B cell (primary cell): ENCODE measurements at regions not wholly inside any gene's neighbourhood (a gene's known extent, or its start where the extent isn't known, plus 50 kb on each side); places are given as distances from the start of the nearest gene placed in this dataset.
"Not testable (repeated sequence)": the region's sequence is repeated elsewhere in the genome, so short reads cannot be mapped to it uniquely, and the experiment has no call there.

Experiments
- ATAC-seq: fragments of 200-7000 bp; cut with Tn5 transposase; one replicate; pipeline ENCODE4 v1.10.0; 2021; ENCODE audit warnings: low read depth, mild to moderate bottlenecking, moderate number of reproducible peaks, moderate library complexity
- CTCF ChIA-PET: fragments of 350-600 bp; sonication (Branson Sonifier 250); formaldehyde crosslinking; loops from one replicate; lab custom pipeline; 2021; ENCODE audit warnings: antibody characterized with exemption, inconsistent platforms; lab: Charles Lee
- POLR2A ChIA-PET: fragments of 350-600 bp; sonication (Branson Sonifier 250); formaldehyde crosslinking; loops from one replicate; lab custom pipeline; 2021; ENCODE audit warnings: antibody characterized with exemption; lab: Charles Lee
- DNase-seq: peaks from one replicate; pipeline ENCODE4 v3.0.0; 2013
- H2AFZ ChIP-seq: 2 replicates; pipeline ENCODE4 v1.6.1; 2012; ENCODE audit warnings: mild to moderate bottlenecking, low read depth, low read length; ENCODE audit not compliant: insufficient read depth, poor library complexity, severe bottlenecking
- H3K27ac ChIP-seq, 2 donors: 1 replicate in 1 of 2; 2 replicates in 1 of 2; pipeline ENCODE4 v1.5.1; 2012 to 2013; ENCODE audit warnings: low read length in 2 of 2, mild to moderate bottlenecking in 2 of 2, moderate library complexity in 1 of 2
- H3K27me3 ChIP-seq, 4 experiments: fragments of 200-600 bp in 1 of 4; sonication (generic) in 1 of 4; replicated peaks in 1 of 4; 1 replicate in 2 of 4; 2 replicates in 2 of 4; pipeline versions ENCODE4 v1.6.1 to v1.7.0; 2013 to 2016; ENCODE audit warnings: low read length in 3 of 4, mild to moderate bottlenecking in 2 of 4, mixed read lengths in 1 of 4, moderate library complexity in 1 of 4; ENCODE audit not compliant: insufficient read depth in 4 of 4, control insufficient read depth in 3 of 4; ENCODE audit errors: control extremely low read depth in 1 of 4
- H3K36me3 ChIP-seq, 2 experiments: replicated peaks in 1 of 2; 1 replicate in 1 of 2; 2 replicates in 1 of 2; pipeline versions ENCODE4 v1.6.1 to v1.7.1; 2013; ENCODE audit warnings: low read length in 1 of 2; ENCODE audit not compliant: insufficient read depth in 2 of 2, control insufficient read depth in 1 of 2; ENCODE audit errors: control extremely low read depth in 1 of 2, extremely low read depth in 1 of 2
- H3K4me1 ChIP-seq, 2 donors: fragments of 200-600 bp in 1 of 2; sonication (generic) in 1 of 2; 1 replicate in 1 of 2; 2 replicates in 1 of 2; pipeline versions ENCODE4 v1.5.1 to v1.6.1; 2013 to 2017; ENCODE audit warnings: low read length in 2 of 2; ENCODE audit not compliant: control insufficient read depth in 2 of 2, insufficient read depth in 2 of 2
- H3K4me2 ChIP-seq: replicated peaks from 2 replicates; pipeline ENCODE3; 2012; ENCODE audit warnings: mild to moderate bottlenecking, low read depth, low read length; ENCODE audit not compliant: poor library complexity, severe bottlenecking
- H3K4me3 ChIP-seq, 5 experiments: fragments of 200-600 bp in 1 of 5; sonication (generic) in 1 of 5; 1 replicate in 3 of 5; 2 replicates in 2 of 5; pipeline versions ENCODE4 v1.5.1 to v1.7.0; 2011 to 2016; ENCODE audit warnings: low read length in 4 of 5, mild to moderate bottlenecking in 4 of 5, low read depth in 2 of 5, control low read depth in 1 of 5, moderate library complexity in 1 of 5; ENCODE audit not compliant: insufficient read depth in 1 of 5; ENCODE audit errors: control extremely low read depth in 1 of 5, extremely low read depth in 1 of 5
- H3K79me2 ChIP-seq: fragments of 200-600 bp; sonication (generic); one replicate; pipeline ENCODE4 v1.6.0; 2016; ENCODE audit warnings: low read length; ENCODE audit not compliant: control insufficient read depth, insufficient read depth
- H3K9ac ChIP-seq: fragments of 200-600 bp; sonication (generic); 2 replicates; pipeline ENCODE4 v1.6.1; 2017; ENCODE audit warnings: mild to moderate bottlenecking, low read length, moderate library complexity
- H3K9me3 ChIP-seq, 3 donors: one replicate each; pipeline versions ENCODE4 v1.6.1 to v1.7.1; 2013; ENCODE audit warnings: low read length in 2 of 3; ENCODE audit not compliant: control insufficient read depth in 2 of 3, insufficient read depth in 1 of 3; ENCODE audit errors: control extremely low read depth in 1 of 3
- H4K20me1 ChIP-seq: 2 replicates; pipeline ENCODE4 v1.6.0; 2012; ENCODE audit warnings: mild to moderate bottlenecking, low read length; ENCODE audit not compliant: insufficient read depth, control insufficient read depth, poor library complexity, severe bottlenecking
- H3K27ac Mint-ChIP-seq: one replicate; pipeline ENCODE4 v1.8.0; 2021; ENCODE audit warnings: mixed read lengths
- H3K27me3 Mint-ChIP-seq: one replicate; pipeline ENCODE4 v1.8.0; 2021; ENCODE audit warnings: mixed read lengths
- H3K4me1 Mint-ChIP-seq: one replicate; pipeline ENCODE4 v1.8.0; 2021; ENCODE audit warnings: mixed read lengths
- H3K4me3 Mint-ChIP-seq: one replicate; pipeline ENCODE4 v1.8.0; 2021; ENCODE audit warnings: mixed read lengths
- H3K9me3 Mint-ChIP-seq: one replicate; pipeline ENCODE4 v1.8.0; 2022; ENCODE audit warnings: mixed read lengths; ENCODE audit not compliant: insufficient read depth
- CTCF ChIP-seq: fragments of 200-600 bp; IDR thresholded peaks from one replicate; pipeline ENCODE4 v1.8.0; 2022; ENCODE audit warnings: antibody characterized with exemption, mild to moderate bottlenecking
- EZH2 ChIP-seq: IDR thresholded peaks from 2 replicates; pipeline ENCODE4 v1.6.1; 2012; ENCODE audit warnings: borderline replicate concordance, low read depth, mild to moderate bottlenecking, moderate library complexity, low read length; ENCODE audit not compliant: insufficient read depth, poor library complexity, severe bottlenecking
- WGBS: methylation state at CpG from one replicate; pipeline ENCODE4 v1.1.5; 2013; ENCODE audit warnings: missing lambda C conversion rate; ENCODE audit not compliant: insufficient coverage; 5-methylcytosine and 5-hydroxymethylcytosine counted together
- intact Hi-C: fragments of 100-400 bp; cut with micrococcal nuclease; formaldehyde crosslinking; loops from one replicate; pipeline ENCODE4 v1.10.0; 2022

GRCh38 chr13:79987323-79987722 lies 353.6 kb downstream of the SPRY2 start:
- intact Hi-C loops = no loop called here
- CTCF ChIA-PET = interaction anchor here (0.6 to 1.4 kb wide), 2 partner anchors 14 to 312 kb away, joined by 3 read pairs; no protein-coding TSS in a partner anchor

GRCh38 chr13:79986890-79987289 lies 354.0 kb downstream of the SPRY2 start:
- no peaks in the 10 kb centered on the region for H3K36me3 ChIP-seq
- no peak overlapping the region for H3K9ac ChIP-seq
- H3K4me3 ChIP-seq = no peak overlapping the region
- H3K27me3 Mint-ChIP-seq = peaks cover 2% of the 10 kb centered on the region
- H3K9me3 Mint-ChIP-seq = peaks cover 6% of the 10 kb centered on the region
- no peaks in the 10 kb centered on the region for H3K27me3 ChIP-seq
- TF ChIP-seq CTCF (no peak), EZH2 (no peak)
- H3K9me3 ChIP-seq = peaks cover 0 to 4% (median 0%) of the 10 kb centered on the region in 3 donors
- H3K27ac ChIP-seq = no peak overlapping the region
- no peaks in the 10 kb centered on the region for H3K4me1 Mint-ChIP-seq
- H3K4me1 ChIP-seq = no peaks in the 10 kb centered on the region
- ATAC-seq (no peak), DNase-seq (no peak)
- H3K79me2 ChIP-seq = no peaks in the 10 kb centered on the region
- ChIA-PET CTCF (no interaction called here), POLR2A (no interaction called here)
- no peak overlapping the region for H3K4me2 ChIP-seq
- intact Hi-C loops = no loop called here
- WGBS = 100% methylated on average over 1 of the region's 1 CpG
- H2AFZ ChIP-seq = no peak overlapping the region
- H3K27ac Mint-ChIP-seq = no peak overlapping the region
- H4K20me1 ChIP-seq = no peaks in the 10 kb centered on the region
- no peak overlapping the region for H3K4me3 Mint-ChIP-seq

More at GRCh38 chr13:79987323-79987722, 353.6 kb downstream of the SPRY2 start:
- POLR2A ChIA-PET = no interaction called here
- no peak for ATAC-seq
- H3K4me1 ChIP-seq = no peaks in the 10 kb centered on the region
- peaks cover 0 to 1% (median 0%) of the 10 kb centered on the region in 3 donors for H3K9me3 ChIP-seq
- Mint-ChIP-seq H3K9me3 (peaks cover 5% of the 10 kb centered on the region), H3K27ac (no peak overlapping the region), H3K27me3 (peaks cover 3% of the 10 kb centered on the region), H3K4me3 (no peak overlapping the region), H3K4me1 (no peaks in the 10 kb centered on the region)
- H3K27ac ChIP-seq = no peak overlapping the region
- no peak overlapping the region for H3K4me2 ChIP-seq
- no peaks in the 10 kb centered on the region for H3K36me3 ChIP-seq
- TF ChIP-seq CTCF = no peak
- H3K79me2 ChIP-seq = no peaks in the 10 kb centered on the region
- H3K27me3 ChIP-seq = no peaks in the 10 kb centered on the region
- no peak overlapping the region for H3K9ac ChIP-seq
- H2AFZ ChIP-seq = no peak overlapping the region
- no peaks in the 10 kb centered on the region for H4K20me1 ChIP-seq
- no peak for DNase-seq
- no peak overlapping the region for H3K4me3 ChIP-seq

- 97% methylated on average over 7 of the region's 7 CpGs for WGBS
- H3K4me1 ChIP-seq, H3K27me3 ChIP-seq, H3K4me3 ChIP-seq, H3K27me3 Mint-ChIP-seq, H3K27ac Mint-ChIP-seq, POLR2A ChIA-PET, intact Hi-C loops, H3K4me2 ChIP-seq, H3K9ac ChIP-seq, H2AFZ ChIP-seq, H3K36me3 ChIP-seq, CTCF ChIA-PET, H4K20me1 ChIP-seq, H3K4me1 Mint-ChIP-seq, H3K79me2 ChIP-seq, H3K9me3 Mint-ChIP-seq, ATAC-seq, H3K27ac ChIP-seq, H3K4me3 Mint-ChIP-seq, DNase-seq: not testable (repeated sequence)
- H3K9me3 ChIP-seq = peaks cover 0 to 14% (median 0%) of the 10 kb centered on the region in 3 donors
Measured at GRCh38 chr13:79974935-79975650, 365.8 kb downstream of the SPRY2 start.
